H9 (cell line): ENCODE measurements at regions not wholly inside any gene's neighbourhood (a gene's known extent, or its start where the extent isn't known, plus 50 kb on each side); places are given as distances from the start of the nearest gene placed in this dataset.

Experiments used
- DNase-seq: peaks from one replicate; pipeline ENCODE4 v3.0.0-alpha.2; 2017
- H2AFZ ChIP-seq: one replicate; pipeline ENCODE4 v1.6.1; 2013; ENCODE audit warnings: mild to moderate bottlenecking, low read length, control low read depth, moderate library complexity
- H2AK5ac ChIP-seq: 2 replicates; pipeline ENCODE4 v1.6.1; 2013; ENCODE audit warnings: low read length, control low read depth, mixed read lengths; ENCODE audit not compliant: insufficient read length
- H2BK120ac ChIP-seq: one replicate; pipeline ENCODE4 v1.6.1; 2013; ENCODE audit warnings: low read depth, mild to moderate bottlenecking, low read length, control low read depth, inconsistent platforms; ENCODE audit not compliant: poor library complexity, severe bottlenecking
- H2BK12ac ChIP-seq: 2 replicates; pipeline ENCODE4 v1.6.1; 2013; ENCODE audit warnings: low read length, control low read depth, mixed read lengths, low read depth; ENCODE audit not compliant: insufficient read length
- H2BK15ac ChIP-seq: 2 replicates; pipeline ENCODE4 v1.6.1; 2013; ENCODE audit warnings: low read depth, low read length, control low read depth
- H2BK20ac ChIP-seq: one replicate; pipeline ENCODE4 v1.6.1; 2013; ENCODE audit warnings: low read depth, mild to moderate bottlenecking, low read length, control low read depth, inconsistent platforms; ENCODE audit not compliant: poor library complexity, severe bottlenecking
- H2BK5ac ChIP-seq: 2 replicates; pipeline ENCODE4 v1.6.1; 2013; ENCODE audit warnings: low read length, control low read depth, mixed read lengths; ENCODE audit not compliant: insufficient read length
- H3K14ac ChIP-seq: 2 replicates; pipeline ENCODE4 v1.6.1; 2013; ENCODE audit warnings: low read length, control low read depth; ENCODE audit not compliant: insufficient read depth
- H3K18ac ChIP-seq: 2 replicates; pipeline ENCODE4 v1.6.1; 2013; ENCODE audit warnings: low read depth, mild to moderate bottlenecking, mixed read lengths, low read length, control low read depth; ENCODE audit not compliant: insufficient read length
- H3K23ac ChIP-seq: 2 replicates; pipeline ENCODE4 v1.6.1; 2013; ENCODE audit warnings: low read length, control low read depth, mixed read lengths, low read depth; ENCODE audit not compliant: insufficient read length
- H3K23me2 ChIP-seq: 2 replicates; pipeline ENCODE4 v1.6.1; 2013; ENCODE audit warnings: low read depth, mild to moderate bottlenecking, mixed read lengths, low read length, control low read depth; ENCODE audit not compliant: insufficient read length, poor library complexity, severe bottlenecking
- H3K27ac ChIP-seq: 2 replicates; pipeline ENCODE4 v1.5.1; 2013; ENCODE audit warnings: low read length, control low read depth, mixed read lengths, low read depth; ENCODE audit not compliant: insufficient read length
- H3K27me3 ChIP-seq: 2 replicates; pipeline ENCODE4 v1.6.1; 2013; ENCODE audit warnings: low read length, control low read depth, inconsistent platforms; ENCODE audit not compliant: insufficient read depth
- H3K4ac ChIP-seq: 2 replicates; pipeline ENCODE4 v1.6.1; 2013; ENCODE audit warnings: low read depth, mild to moderate bottlenecking, control low read depth, inconsistent platforms, low read length, moderate library complexity
- H3K4me1 ChIP-seq: 2 replicates; pipeline ENCODE4 v1.6.1; 2013; ENCODE audit warnings: low read length, control low read depth, inconsistent platforms; ENCODE audit not compliant: insufficient read depth
- H3K4me2 ChIP-seq: 2 replicates; pipeline ENCODE4 v1.6.1; 2013; ENCODE audit warnings: low read length, control low read depth, mixed read lengths; ENCODE audit not compliant: insufficient read length, insufficient read depth
- H3K56ac ChIP-seq: 2 replicates; pipeline ENCODE4 v1.6.1; 2013; ENCODE audit warnings: low read depth, mild to moderate bottlenecking, mixed read lengths, low read length, control low read depth; ENCODE audit not compliant: insufficient read length
- H3K79me1 ChIP-seq: 2 replicates; pipeline ENCODE4 v1.6.1; 2013; ENCODE audit warnings: low read depth, mild to moderate bottlenecking, moderate library complexity, low read length, control low read depth, inconsistent platforms; ENCODE audit not compliant: insufficient read depth, poor library complexity, severe bottlenecking
- H3K79me2 ChIP-seq: 2 replicates; pipeline ENCODE4 v1.6.1; 2013; ENCODE audit warnings: low read length, control low read depth, inconsistent platforms; ENCODE audit not compliant: insufficient read depth
- H3K9ac ChIP-seq: 2 replicates; pipeline ENCODE4 v1.6.1; 2013; ENCODE audit warnings: low read length, control low read depth, mixed read lengths; ENCODE audit not compliant: insufficient read length; ENCODE audit errors: extremely low read depth
- H3K9me3 ChIP-seq: one replicate; pipeline ENCODE4 v1.6.1; 2013; ENCODE audit warnings: low read depth, low read length, inconsistent platforms; ENCODE audit not compliant: control insufficient read depth
- H3T11ph ChIP-seq: one replicate; pipeline ENCODE4 v1.6.1; 2013; ENCODE audit warnings: mild to moderate bottlenecking, low read length, control low read depth, inconsistent platforms
- H4K20me1 ChIP-seq: one replicate; pipeline ENCODE4 v1.6.1; 2013; ENCODE audit not compliant: control insufficient read depth, insufficient read length, insufficient read depth
- H4K5ac ChIP-seq: 2 replicates; pipeline ENCODE4 v1.6.1; 2013; ENCODE audit warnings: low read depth, mild to moderate bottlenecking, mixed read lengths, low read length, control low read depth; ENCODE audit not compliant: insufficient read length
- H4K8ac ChIP-seq: replicated peaks from 2 replicates; pipeline ENCODE4 v1.6.1; 2013; ENCODE audit warnings: low read length, control low read depth, mixed read lengths, low read depth; ENCODE audit not compliant: insufficient read length
- H4K91ac ChIP-seq: 2 replicates; pipeline ENCODE4 v1.6.1; 2013; ENCODE audit warnings: low read depth, mild to moderate bottlenecking, moderate library complexity, mixed read lengths, low read length, control low read depth; ENCODE audit not compliant: insufficient read length
- H3K27ac Mint-ChIP-seq, 3 experiments: 2 replicates in 2 of 3; 3 replicates in 1 of 3; pipeline ENCODE4 v1.8.0; 2020 to 2021; ENCODE audit warnings: mixed read lengths in 3 of 3, mild to moderate bottlenecking in 1 of 3, moderate library complexity in 1 of 3
- H3K27me3 Mint-ChIP-seq: 2 replicates; pipeline ENCODE4 v1.8.0; 2021; ENCODE audit warnings: low read depth, mild to moderate bottlenecking, moderate library complexity, mixed read lengths
- H3K36me3 Mint-ChIP-seq, 3 experiments: 2 replicates in 2 of 3; 3 replicates in 1 of 3; pipeline ENCODE4 v1.8.0; 2020 to 2021; ENCODE audit warnings: low read depth in 3 of 3, mixed read lengths in 3 of 3; ENCODE audit not compliant: insufficient read depth in 1 of 3
- H3K4me1 Mint-ChIP-seq, 2 experiments: 2 replicates each; pipeline ENCODE4 v1.8.0; 2020; ENCODE audit warnings: mixed read lengths in 2 of 2
- H3K4me3 Mint-ChIP-seq, 2 experiments: 2 replicates in 1 of 2; 3 replicates in 1 of 2; pipeline ENCODE4 v1.8.0; 2020 to 2021; ENCODE audit warnings: mild to moderate bottlenecking in 2 of 2, mixed read lengths in 2 of 2, moderate library complexity in 1 of 2
- H3K9me3 Mint-ChIP-seq, 2 experiments: 2 replicates in 1 of 2; 3 replicates in 1 of 2; pipeline ENCODE4 v1.8.0; 2020; ENCODE audit warnings: mild to moderate bottlenecking in 2 of 2, mixed read lengths in 2 of 2, moderate library complexity in 1 of 2
- WGBS: extraction: QIAGEN DNeasy Blood & Tissue Kit; methylation state at CpG from one replicate; pipeline ENCODE4 v1.1.7; 2013; ENCODE audit warnings: missing lambda C conversion rate, low lambda C conversion rate, mixed read lengths; ENCODE audit not compliant: insufficient read length; ENCODE audit errors: extremely low coverage; 5-methylcytosine and 5-hydroxymethylcytosine counted together
- TF ChIP-seq, protein P1 (sequence below): fragments of 200-600 bp; sonication (generic); conservative IDR thresholded peaks from 3 replicates; pipeline ENCODE4 v1.8.0; 2021; ENCODE audit warnings: antibody characterized with exemption, mild to moderate bottlenecking

DNA sequence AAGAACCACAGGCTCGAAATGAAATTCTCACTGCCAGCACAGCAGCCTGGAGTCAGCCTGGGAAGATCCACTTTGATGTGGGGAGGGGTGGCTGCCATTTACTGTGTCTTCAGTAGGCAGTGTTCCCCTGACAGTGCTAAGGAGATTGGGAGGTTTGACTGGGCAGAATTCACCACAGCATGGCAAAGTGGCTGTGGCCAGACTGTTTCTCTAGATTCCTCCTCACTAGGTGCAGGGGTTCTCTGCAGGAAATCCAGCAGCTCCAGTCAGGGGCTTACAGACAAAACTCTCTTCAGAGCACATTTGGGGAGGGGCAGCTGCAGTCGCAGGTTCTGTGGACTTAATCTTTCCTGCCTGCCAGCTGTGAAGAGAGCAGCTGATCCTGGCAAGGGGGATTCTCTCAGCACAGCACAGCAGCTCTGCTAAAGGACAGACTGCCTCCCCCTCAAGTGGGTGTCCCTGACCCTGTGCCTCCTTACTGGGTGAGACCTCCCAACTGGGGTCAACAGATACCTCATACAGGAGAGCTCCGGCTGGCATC lies 1174.0 kb downstream of the RAPGEF2 start:
- Histone ChIP-seq H2BK5ac (no peak overlapping the region), H4K8ac (no peak overlapping the region), H2BK15ac (no peak overlapping the region), H4K20me1 (no peaks in the 10 kb centered on the region), H2AFZ (no peak overlapping the region), H3K4ac (no peak overlapping the region), H4K5ac (no peak overlapping the region), H3K4me2 (no peak overlapping the region), H3K56ac (no peak overlapping the region), H3T11ph (no peak overlapping the region), H3K14ac (no peak overlapping the region), H2BK12ac (no peak overlapping the region), H3K79me1 (no peaks in the 10 kb centered on the region), H2BK20ac (no peak overlapping the region), H2AK5ac (no peak overlapping the region), H3K79me2 (no peaks in the 10 kb centered on the region), H3K4me1 (no peaks in the 10 kb centered on the region), H2BK120ac (no peak overlapping the region), H3K27me3 (no peaks in the 10 kb centered on the region), H3K18ac (no peak overlapping the region), H3K27ac (no peak overlapping the region), H3K9me3 (no peaks in the 10 kb centered on the region), H3K23me2 (no peaks in the 10 kb centered on the region), H3K23ac (no peak overlapping the region), H4K91ac (no peak overlapping the region), H3K9ac (no peak overlapping the region)
- peaks cover 21 to 35% of the 10 kb centered on the region in 2 experiments for H3K9me3 Mint-ChIP-seq
- peaks cover 15 to 30% (median 15%) of the 10 kb centered on the region in 3 experiments for H3K36me3 Mint-ChIP-seq
- H3K4me3 Mint-ChIP-seq = no peak overlapping the region
- WGBS = no CpG with 5 or more reads among the region's 3 CpGs
- TF ChIP-seq, protein P1, sequence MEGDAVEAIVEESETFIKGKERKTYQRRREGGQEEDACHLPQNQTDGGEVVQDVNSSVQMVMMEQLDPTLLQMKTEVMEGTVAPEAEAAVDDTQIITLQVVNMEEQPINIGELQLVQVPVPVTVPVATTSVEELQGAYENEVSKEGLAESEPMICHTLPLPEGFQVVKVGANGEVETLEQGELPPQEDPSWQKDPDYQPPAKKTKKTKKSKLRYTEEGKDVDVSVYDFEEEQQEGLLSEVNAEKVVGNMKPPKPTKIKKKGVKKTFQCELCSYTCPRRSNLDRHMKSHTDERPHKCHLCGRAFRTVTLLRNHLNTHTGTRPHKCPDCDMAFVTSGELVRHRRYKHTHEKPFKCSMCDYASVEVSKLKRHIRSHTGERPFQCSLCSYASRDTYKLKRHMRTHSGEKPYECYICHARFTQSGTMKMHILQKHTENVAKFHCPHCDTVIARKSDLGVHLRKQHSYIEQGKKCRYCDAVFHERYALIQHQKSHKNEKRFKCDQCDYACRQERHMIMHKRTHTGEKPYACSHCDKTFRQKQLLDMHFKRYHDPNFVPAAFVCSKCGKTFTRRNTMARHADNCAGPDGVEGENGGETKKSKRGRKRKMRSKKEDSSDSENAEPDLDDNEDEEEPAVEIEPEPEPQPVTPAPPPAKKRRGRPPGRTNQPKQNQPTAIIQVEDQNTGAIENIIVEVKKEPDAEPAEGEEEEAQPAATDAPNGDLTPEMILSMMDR = no peak
- 0 out of 7 replicates have a peak overlapping the region, but pooled peaks have one; percentile 11 to 69 (median 23) for H3K27ac Mint-ChIP-seq
- peaks cover 0 to 8% of the 10 kb centered on the region in 2 experiments; a peak in 2 of 4 replicates for H3K4me1 Mint-ChIP-seq
- no peak for DNase-seq
- no peaks in the 10 kb centered on the region for H3K27me3 Mint-ChIP-seq
